ENCODE measurements at regions not wholly inside any gene's neighbourhood (a gene's known extent, or its start where the extent isn't known, plus 50 kb on each side); places are given as distances from the start of the nearest gene placed in this dataset.

DNA sequence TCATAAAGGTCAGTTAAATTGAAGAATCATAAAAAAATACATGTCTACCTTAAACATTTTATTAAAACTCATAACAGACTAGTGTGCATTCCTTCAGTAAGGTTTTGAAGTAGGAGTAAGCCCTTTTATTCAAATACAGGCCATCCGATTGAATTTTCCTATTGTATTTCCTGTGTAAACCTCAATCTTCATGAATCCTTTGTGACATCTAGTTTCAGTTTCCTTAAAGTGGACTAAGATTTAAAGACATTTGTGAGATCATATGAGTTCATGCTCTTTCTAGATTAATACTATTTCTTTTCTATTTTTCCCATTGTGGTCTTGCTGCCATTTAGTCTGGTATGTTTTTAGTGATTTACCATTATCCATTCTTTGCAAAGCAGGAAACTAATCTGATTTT is 644.7 kb upstream of the BOD1L1 start:
- Histone ChIP-seq H3K4me3 (no peak overlapping the region), H3K4me1 (peaks cover 0 to 17% (median 6%) of the 10 kb centered on the region in 6 donors), H3K27ac (no peak overlapping the region), H3K27me3 (replicated peaks in 1 of 7) (no peaks in the 10 kb centered on the region), H3K36me3 (no peaks in the 10 kb centered on the region), H3K9me3 (peaks cover 0 to 8% (median 0%) of the 10 kb centered on the region in 8 donors)
- 0 to 9% (median 5%) methylated on average over 1 of the region's 1 CpG for WGBS, 5 donors
- DNase-seq, result no peak
- TF ChIP-seq POLR2A (IDR thresholded peaks at IDR 0.05), result no peak
- TF ChIP-seq POLR2AphosphoS5 (IDR thresholded peaks at IDR 0.05), result no peak
- TF ChIP-seq, protein P1, sequence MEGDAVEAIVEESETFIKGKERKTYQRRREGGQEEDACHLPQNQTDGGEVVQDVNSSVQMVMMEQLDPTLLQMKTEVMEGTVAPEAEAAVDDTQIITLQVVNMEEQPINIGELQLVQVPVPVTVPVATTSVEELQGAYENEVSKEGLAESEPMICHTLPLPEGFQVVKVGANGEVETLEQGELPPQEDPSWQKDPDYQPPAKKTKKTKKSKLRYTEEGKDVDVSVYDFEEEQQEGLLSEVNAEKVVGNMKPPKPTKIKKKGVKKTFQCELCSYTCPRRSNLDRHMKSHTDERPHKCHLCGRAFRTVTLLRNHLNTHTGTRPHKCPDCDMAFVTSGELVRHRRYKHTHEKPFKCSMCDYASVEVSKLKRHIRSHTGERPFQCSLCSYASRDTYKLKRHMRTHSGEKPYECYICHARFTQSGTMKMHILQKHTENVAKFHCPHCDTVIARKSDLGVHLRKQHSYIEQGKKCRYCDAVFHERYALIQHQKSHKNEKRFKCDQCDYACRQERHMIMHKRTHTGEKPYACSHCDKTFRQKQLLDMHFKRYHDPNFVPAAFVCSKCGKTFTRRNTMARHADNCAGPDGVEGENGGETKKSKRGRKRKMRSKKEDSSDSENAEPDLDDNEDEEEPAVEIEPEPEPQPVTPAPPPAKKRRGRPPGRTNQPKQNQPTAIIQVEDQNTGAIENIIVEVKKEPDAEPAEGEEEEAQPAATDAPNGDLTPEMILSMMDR (IDR thresholded peaks at IDR 0.05 in 8 of 11, conservative IDR thresholded peaks at IDR 0.05 in 3 of 11), result no peak
- intact Hi-C loops (cut with DNase I; ENCODE audit: low total_unique reads), result no loop called here

DNA sequence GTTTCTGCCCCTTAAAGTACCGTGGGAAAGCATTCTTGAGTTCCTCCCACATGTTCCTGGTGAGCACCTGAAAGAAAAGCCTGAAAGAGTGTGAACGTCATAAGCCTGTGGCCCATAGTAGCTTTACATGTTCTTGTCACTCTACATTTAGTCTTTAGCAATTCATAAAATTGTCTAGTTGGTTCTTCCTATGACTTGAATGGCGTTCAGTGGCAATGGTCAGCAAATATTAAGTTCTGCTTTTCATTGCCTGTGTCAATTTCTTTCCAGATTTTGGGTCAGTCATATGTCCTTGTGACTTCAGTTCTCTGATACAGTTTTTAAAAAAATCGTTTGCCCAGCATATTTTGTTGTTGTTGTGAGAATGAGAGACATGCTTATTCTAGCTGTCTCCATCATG is 650.0 kb upstream of the BOD1L1 start:
- no peak overlapping the region for H3K27ac ChIP-seq
- intact Hi-C loops (cut with DNase I; ENCODE audit: low total_unique reads), result no loop called here
- no peaks in the 10 kb centered on the region for H3K27me3 ChIP-seq (replicated peaks in 1 of 7)
- DNase-seq, result no peak
- H3K9me3 ChIP-seq, result peaks cover 0 to 8% (median 0%) of the 10 kb centered on the region in 8 donors
- no peak overlapping the region for H3K4me3 ChIP-seq
- H3K4me1 ChIP-seq, result no peaks in the 10 kb centered on the region
- no peaks in the 10 kb centered on the region for H3K36me3 ChIP-seq
- WGBS, 5 donors, result 56 to 75% (median 69%) methylated on average over 4 of the region's 4 CpGs
- TF ChIP-seq POLR2AphosphoS5 (IDR thresholded peaks at IDR 0.05), result no peak
- TF ChIP-seq POLR2A (IDR thresholded peaks at IDR 0.05), result no peak
- TF ChIP-seq, protein P1 (IDR thresholded peaks at IDR 0.05 in 8 of 11, conservative IDR thresholded peaks at IDR 0.05 in 3 of 11), result no peak

DNA sequence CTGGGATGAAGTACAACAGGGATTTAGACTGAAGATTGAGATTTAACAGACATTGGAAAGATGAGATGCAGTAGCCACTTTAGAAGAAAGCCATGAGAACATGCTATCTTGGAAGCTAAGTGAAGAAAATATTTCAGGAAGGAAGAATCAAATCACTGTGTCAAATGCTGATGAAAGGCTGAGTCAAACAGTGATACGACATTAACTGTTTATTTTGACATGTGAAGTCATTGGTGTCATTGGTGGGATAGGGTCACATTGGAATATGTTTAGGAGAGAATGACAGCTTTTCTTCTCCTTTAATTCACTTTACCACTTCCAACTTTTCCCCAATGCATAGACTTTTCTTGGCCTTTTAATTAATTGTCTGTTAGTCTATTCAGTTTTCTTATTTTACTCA is 653.0 kb upstream of the BOD1L1 start:
- WGBS, 5 donors, result 61 to 86% (median 80%) methylated on average over 1 of the region's 1 CpG
- no peak for DNase-seq

DNA sequence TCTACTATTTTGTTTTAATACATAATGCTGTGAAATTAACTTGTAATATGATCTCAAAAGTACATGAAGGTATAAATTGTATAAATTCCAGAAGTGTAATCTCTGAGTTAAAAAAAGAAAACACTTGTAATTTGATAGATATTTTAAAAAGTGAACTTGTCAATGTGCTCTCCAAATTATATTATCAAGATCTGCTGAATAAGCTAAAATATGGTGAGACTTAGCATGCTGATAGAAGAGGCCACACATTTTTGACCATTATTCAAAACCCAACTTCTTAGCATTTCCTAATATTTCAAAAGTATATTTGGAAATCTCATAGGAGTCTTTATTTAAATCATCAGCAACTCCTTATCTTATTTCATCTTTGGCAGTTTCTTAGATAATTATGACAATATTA is 657.1 kb upstream of the BOD1L1 start:
- no peak for TF ChIP-seq POLR2A (IDR thresholded peaks at IDR 0.05)
- TF ChIP-seq POLR2AphosphoS5 (IDR thresholded peaks at IDR 0.05), result no peak
- TF ChIP-seq, protein P1 (IDR thresholded peaks at IDR 0.05 in 8 of 11, conservative IDR thresholded peaks at IDR 0.05 in 3 of 11), result no peak
- H3K27me3 ChIP-seq (replicated peaks in 1 of 7), result no peaks in the 10 kb centered on the region
- no peaks in the 10 kb centered on the region for H3K36me3 ChIP-seq
- no peak for DNase-seq
- intact Hi-C loops (cut with DNase I; ENCODE audit: low total_unique reads), result no loop called here
- H3K4me3 ChIP-seq, result no peak overlapping the region
- no peak overlapping the region for H3K27ac ChIP-seq
- peaks cover 0 to 28% (median 9%) of the 10 kb centered on the region in 8 donors for H3K9me3 ChIP-seq
- no peaks in the 10 kb centered on the region for H3K4me1 ChIP-seq

More for the DNA sequence above, 653.0 kb upstream of the BOD1L1 start:
- Histone ChIP-seq H3K4me3 (no peak overlapping the region), H3K4me1 (no peaks in the 10 kb centered on the region), H3K27ac (no peak overlapping the region), H3K9me3 (peaks cover 0 to 5% (median 0%) of the 10 kb centered on the region in 8 donors), H3K27me3 (replicated peaks in 1 of 7) (no peaks in the 10 kb centered on the region), H3K36me3 (no peaks in the 10 kb centered on the region)
- intact Hi-C loops (cut with DNase I; ENCODE audit: low total_unique reads), result no loop called here
- TF ChIP-seq POLR2A (IDR thresholded peaks at IDR 0.05) (no peak), POLR2AphosphoS5 (IDR thresholded peaks at IDR 0.05) (no peak)
- TF ChIP-seq, protein P1 (IDR thresholded peaks at IDR 0.05 in 8 of 11, conservative IDR thresholded peaks at IDR 0.05 in 3 of 11), result no peak

Measured in spleen (tissue), 11 donors.